Gastrocnemius medialis (tissue), 4 donors: ENCODE measurements at regions not wholly inside any gene's neighbourhood (a gene's known extent, or its start where the extent isn't known, plus 50 kb on each side); places are given as distances from the start of the nearest gene placed in this dataset.

Experiments used
- CTCF ChIP-seq, 5 experiments: fragments of 450-650 bp in 3 of 5; fragments of 200-600 bp in 2 of 5; sonication (generic) in 2 of 5; IDR thresholded peaks in 4 of 5; conservative IDR thresholded peaks in 1 of 5; 1 replicate in 4 of 5; 2 replicates in 1 of 5; pipeline ENCODE4 v1.5.1; 2016 to 2019; ENCODE audit warnings: antibody characterized with exemption in 5 of 5, mild to moderate bottlenecking in 3 of 5, moderate library complexity in 3 of 5
- POLR2A ChIP-seq, 2 donors: fragments of 450-650 bp; IDR thresholded peaks; one replicate each; pipeline ENCODE4 v1.6.1; 2017; ENCODE audit warnings: antibody characterized with exemption in 2 of 2, mild to moderate bottlenecking in 2 of 2, moderate library complexity in 2 of 2

GRCh38 chr15:69819371-69819770 lies 278.3 kb downstream of the TLE3 start:
- TF ChIP-seq POLR2A (IDR thresholded peaks at IDR 0.05) (no peak), CTCF (IDR thresholded peaks at IDR 0.05 in 4 of 5, conservative IDR thresholded peaks at IDR 0.05 in 1 of 5) (no peak)
